ENCODE measurements at regions not wholly inside any gene's neighbourhood (a gene's known extent, or its start where the extent isn't known, plus 50 kb on each side); places are given as distances from the start of the nearest gene placed in this dataset.

- in situ Hi-C loops (cut with MboI; ENCODE audit: low pct_unique_long_range_greater_than_20kb, low sequenced_read_pairs): no loop called here
- no peak for DNase-seq
These were observed 206.4 kb upstream of the SPRY1 start for GRCh38 chr4:123190176-123190575.

- DNase-seq: no peak
- in situ Hi-C loops (cut with MboI; ENCODE audit: low pct_unique_long_range_greater_than_20kb, low sequenced_read_pairs): no loop called here
These were observed 204.9 kb upstream of the SPRY1 start for GRCh38 chr4:123191728-123192127.

GRCh38 chr4:123193802-123194367, 202.7 kb upstream of the SPRY1 start:
- in situ Hi-C loops (cut with MboI; ENCODE audit: low pct_unique_long_range_greater_than_20kb, low sequenced_read_pairs): no loop called here
- no peak for DNase-seq

GRCh38 chr4:123198706-123199105, 197.9 kb upstream of the SPRY1 start:
- in situ Hi-C loops (cut with MboI; ENCODE audit: low pct_unique_long_range_greater_than_20kb, low sequenced_read_pairs): no loop called here
- no peak for DNase-seq

- in situ Hi-C loops (cut with MboI; ENCODE audit: low pct_unique_long_range_greater_than_20kb, low sequenced_read_pairs): no loop called here
- DNase-seq: no peak
These were observed 196.3 kb upstream of the SPRY1 start for GRCh38 chr4:123200051-123200940.

GRCh38 chr4:123204737-123205136, 191.9 kb upstream of the SPRY1 start:
- in situ Hi-C loops (cut with MboI; ENCODE audit: low pct_unique_long_range_greater_than_20kb, low sequenced_read_pairs): no loop called here
- no peak for DNase-seq

- DNase-seq: no peak
- in situ Hi-C loops (cut with MboI; ENCODE audit: low pct_unique_long_range_greater_than_20kb, low sequenced_read_pairs): no loop called here
These were observed 190.6 kb upstream of the SPRY1 start for GRCh38 chr4:123206016-123206415.

GRCh38 chr4:123209436-123209835, 187.2 kb upstream of the SPRY1 start:
- in situ Hi-C loops (cut with MboI; ENCODE audit: low pct_unique_long_range_greater_than_20kb, low sequenced_read_pairs): no loop called here
- no peak for DNase-seq

- in situ Hi-C loops (cut with MboI; ENCODE audit: low pct_unique_long_range_greater_than_20kb, low sequenced_read_pairs): no loop called here
- DNase-seq: no peak
These were observed 181.1 kb upstream of the SPRY1 start for GRCh38 chr4:123215536-123215935.

- no peak for DNase-seq
- in situ Hi-C loops (cut with MboI; ENCODE audit: low pct_unique_long_range_greater_than_20kb, low sequenced_read_pairs): no loop called here
These were observed 180.1 kb upstream of the SPRY1 start for GRCh38 chr4:123216543-123216942.

GRCh38 chr4:123216946-123217345, 179.6 kb upstream of the SPRY1 start:
- in situ Hi-C loops (cut with MboI; ENCODE audit: low pct_unique_long_range_greater_than_20kb, low sequenced_read_pairs): no loop called here
- DNase-seq: peak; percentile 28

GRCh38 chr4:123217664-123218063, 178.9 kb upstream of the SPRY1 start:
- in situ Hi-C loops (cut with MboI; ENCODE audit: low pct_unique_long_range_greater_than_20kb, low sequenced_read_pairs): no loop called here
- no peak for DNase-seq

- in situ Hi-C loops (cut with MboI; ENCODE audit: low pct_unique_long_range_greater_than_20kb, low sequenced_read_pairs): no loop called here
- DNase-seq: no peak
These were observed 177.6 kb upstream of the SPRY1 start for GRCh38 chr4:123218981-123219380.

GRCh38 chr4:123229286-123229685, 167.3 kb upstream of the SPRY1 start:
- in situ Hi-C loops (cut with MboI; ENCODE audit: low pct_unique_long_range_greater_than_20kb, low sequenced_read_pairs): no loop called here
- DNase-seq: no peak

GRCh38 chr4:123230061-123230460, 166.5 kb upstream of the SPRY1 start:
- in situ Hi-C loops (cut with MboI; ENCODE audit: low pct_unique_long_range_greater_than_20kb, low sequenced_read_pairs): no loop called here
- DNase-seq: no peak

- peak; percentile 55 for DNase-seq
- in situ Hi-C loops (cut with MboI; ENCODE audit: low pct_unique_long_range_greater_than_20kb, low sequenced_read_pairs): no loop called here
These were observed 164.2 kb upstream of the SPRY1 start for GRCh38 chr4:123232439-123232838.

GRCh38 chr4:123233136-123233768, 163.3 kb upstream of the SPRY1 start:
- peak; percentile 60 for DNase-seq
- in situ Hi-C loops (cut with MboI; ENCODE audit: low pct_unique_long_range_greater_than_20kb, low sequenced_read_pairs): no loop called here

GRCh38 chr4:123234955-123235354, 161.6 kb upstream of the SPRY1 start:
- no peak for DNase-seq
- in situ Hi-C loops (cut with MboI; ENCODE audit: low pct_unique_long_range_greater_than_20kb, low sequenced_read_pairs): no loop called here

GRCh38 chr4:123235431-123235830, 161.2 kb upstream of the SPRY1 start:
- DNase-seq: no peak
- in situ Hi-C loops (cut with MboI; ENCODE audit: low pct_unique_long_range_greater_than_20kb, low sequenced_read_pairs): no loop called here

GRCh38 chr4:123236606-123237005, 160.0 kb upstream of the SPRY1 start:
- in situ Hi-C loops (cut with MboI; ENCODE audit: low pct_unique_long_range_greater_than_20kb, low sequenced_read_pairs): no loop called here
- peak; percentile 5 for DNase-seq
